ENCODE measurements at regions not wholly inside any gene's neighbourhood (a gene's known extent, or its start where the extent isn't known, plus 50 kb on each side); places are given as distances from the start of the nearest gene placed in this dataset.

DNA sequence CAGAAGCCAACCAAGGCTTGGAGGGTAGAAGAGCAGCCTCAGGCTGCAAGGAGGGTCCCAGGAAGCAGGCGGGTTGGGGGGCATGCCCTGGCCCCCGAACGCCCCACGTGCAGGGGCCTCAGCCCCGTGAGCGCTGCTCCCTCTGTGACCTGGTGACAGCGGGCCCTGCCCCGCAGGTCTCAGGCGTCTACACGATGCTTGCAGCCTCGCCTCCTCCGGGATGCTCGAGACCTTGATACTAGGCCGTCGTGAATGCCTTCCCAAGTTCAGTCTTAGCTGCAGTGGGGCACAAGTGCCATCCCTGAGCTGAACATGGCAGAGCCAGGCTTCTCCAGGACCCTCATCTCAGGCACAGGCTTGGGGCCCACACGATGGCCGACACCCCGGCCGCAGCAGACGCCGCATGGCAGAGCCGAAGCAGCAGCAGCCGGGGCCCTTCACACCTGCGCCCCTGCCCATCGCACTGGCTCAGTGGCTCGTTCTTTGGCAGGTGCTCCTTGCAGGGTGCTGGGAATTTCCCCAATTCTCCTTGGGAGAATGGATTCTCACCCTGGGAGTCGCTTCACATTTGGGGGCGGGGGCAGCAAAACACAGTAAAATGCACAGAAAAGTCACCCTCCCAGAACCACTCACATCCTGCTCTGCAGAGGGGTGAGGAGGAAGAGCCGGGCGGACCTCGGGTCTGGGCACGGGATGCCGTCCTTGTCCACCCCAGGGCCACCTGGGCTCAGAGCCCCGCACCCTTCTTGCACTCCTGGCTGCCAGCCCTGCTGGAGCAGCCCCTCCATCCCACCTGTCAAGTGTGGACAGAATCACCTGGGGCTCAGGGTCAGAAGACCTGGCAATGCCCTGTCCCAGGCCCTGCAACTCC lies 161.8 kb downstream of the DLL1 start:
- Mint-ChIP-seq H3K27me3 (ENCODE audit: low read depth in 2 of 2) (peaks cover 0 to 3% of the 10 kb centered on the region in 2 donors), H3K4me3 (no peak overlapping the region), H3K36me3 (no peaks in the 10 kb centered on the region), H3K27ac (no peak overlapping the region), H3K4me1 (peaks cover 0 to 4% of the 10 kb centered on the region in 2 donors), H3K9me3 (no peaks in the 10 kb centered on the region)
- WGBS (ENCODE audit: insufficient coverage): 92% methylated on average over 34 of the region's 34 CpGs
- H3K27ac ChIP-seq (ENCODE audit: low read length): no peak overlapping the region
- no peaks in the 10 kb centered on the region for H3K4me1 ChIP-seq (ENCODE audit: control insufficient read depth, insufficient read depth, low read length)
- H3K9me3 ChIP-seq (ENCODE audit: control insufficient read depth, insufficient read depth, low read length): no peaks in the 10 kb centered on the region
- H3K4me3 ChIP-seq (ENCODE audit: low read length): no peak overlapping the region
- ATAC-seq (no peak), DNase-seq (no peak)
- TF ChIP-seq, protein P1, sequence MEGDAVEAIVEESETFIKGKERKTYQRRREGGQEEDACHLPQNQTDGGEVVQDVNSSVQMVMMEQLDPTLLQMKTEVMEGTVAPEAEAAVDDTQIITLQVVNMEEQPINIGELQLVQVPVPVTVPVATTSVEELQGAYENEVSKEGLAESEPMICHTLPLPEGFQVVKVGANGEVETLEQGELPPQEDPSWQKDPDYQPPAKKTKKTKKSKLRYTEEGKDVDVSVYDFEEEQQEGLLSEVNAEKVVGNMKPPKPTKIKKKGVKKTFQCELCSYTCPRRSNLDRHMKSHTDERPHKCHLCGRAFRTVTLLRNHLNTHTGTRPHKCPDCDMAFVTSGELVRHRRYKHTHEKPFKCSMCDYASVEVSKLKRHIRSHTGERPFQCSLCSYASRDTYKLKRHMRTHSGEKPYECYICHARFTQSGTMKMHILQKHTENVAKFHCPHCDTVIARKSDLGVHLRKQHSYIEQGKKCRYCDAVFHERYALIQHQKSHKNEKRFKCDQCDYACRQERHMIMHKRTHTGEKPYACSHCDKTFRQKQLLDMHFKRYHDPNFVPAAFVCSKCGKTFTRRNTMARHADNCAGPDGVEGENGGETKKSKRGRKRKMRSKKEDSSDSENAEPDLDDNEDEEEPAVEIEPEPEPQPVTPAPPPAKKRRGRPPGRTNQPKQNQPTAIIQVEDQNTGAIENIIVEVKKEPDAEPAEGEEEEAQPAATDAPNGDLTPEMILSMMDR (IDR thresholded peaks at IDR 0.05): no peak
- H3K27me3 ChIP-seq (ENCODE audit: control insufficient read depth, insufficient read depth, low read length): no peaks in the 10 kb centered on the region
- intact Hi-C loops (cut with micrococcal nuclease): no loop called here
- H3K36me3 ChIP-seq (ENCODE audit: control insufficient read depth, insufficient read depth, low read length): no peaks in the 10 kb centered on the region

GRCh38 chr6:170128346-170128745 lies 162.5 kb downstream of the DLL1 start:
- Histone ChIP-seq H3K9me3 (ENCODE audit: control insufficient read depth, insufficient read depth, low read length) (no peaks in the 10 kb centered on the region), H3K36me3 (ENCODE audit: control insufficient read depth, insufficient read depth, low read length) (no peaks in the 10 kb centered on the region), H3K27ac (ENCODE audit: low read length) (no peak overlapping the region), H3K27me3 (ENCODE audit: control insufficient read depth, insufficient read depth, low read length) (no peaks in the 10 kb centered on the region), H3K4me1 (ENCODE audit: control insufficient read depth, insufficient read depth, low read length) (no peaks in the 10 kb centered on the region), H3K4me3 (ENCODE audit: low read length) (no peak overlapping the region)
- 95% methylated on average over 10 of the region's 10 CpGs for WGBS (ENCODE audit: insufficient coverage)
- intact Hi-C loops (cut with micrococcal nuclease): no loop called here
- H3K4me1 Mint-ChIP-seq: no peaks in the 10 kb centered on the region
- no peaks in the 10 kb centered on the region for H3K9me3 Mint-ChIP-seq
- ATAC-seq (no peak), DNase-seq (no peak)
- no peak overlapping the region for H3K4me3 Mint-ChIP-seq
- no peaks in the 10 kb centered on the region for H3K36me3 Mint-ChIP-seq
- H3K27me3 Mint-ChIP-seq (ENCODE audit: low read depth in 2 of 2): peaks cover 0 to 3% of the 10 kb centered on the region in 2 donors
- H3K27ac Mint-ChIP-seq: no peak overlapping the region
- TF ChIP-seq, protein P1 (IDR thresholded peaks at IDR 0.05): no peak

DNA sequence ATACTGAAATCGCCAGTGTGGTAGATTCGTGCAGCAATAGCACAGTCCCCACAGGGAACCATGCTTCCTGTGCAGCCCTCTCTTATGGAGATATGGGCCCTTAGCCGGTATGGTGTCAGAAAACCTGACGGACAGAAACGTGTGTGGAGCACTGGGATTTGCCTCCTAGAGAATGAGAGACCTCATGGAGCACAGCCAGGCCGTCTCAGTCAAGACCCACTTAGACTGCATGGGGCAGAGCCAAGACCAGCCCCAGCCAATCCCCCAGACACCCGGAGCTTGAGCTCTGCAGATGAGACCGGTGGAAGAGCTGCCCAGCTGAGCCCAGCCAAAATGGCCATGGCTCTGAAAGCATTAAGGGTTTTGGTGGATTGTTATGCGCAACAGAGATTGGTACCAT lies 163.7 kb downstream of the DLL1 start:
- Mint-ChIP-seq H3K27me3 (ENCODE audit: low read depth in 2 of 2) (peaks cover 0 to 3% of the 10 kb centered on the region in 2 donors), H3K9me3 (peaks cover 0 to 3% of the 10 kb centered on the region in 2 donors), H3K27ac (no peak overlapping the region), H3K36me3 (peaks cover 4% of the 10 kb centered on the region), H3K4me3 (no peak overlapping the region), H3K4me1 (peaks cover 0 to 5% of the 10 kb centered on the region in 2 donors)
- Histone ChIP-seq H3K9me3 (ENCODE audit: control insufficient read depth, insufficient read depth, low read length) (no peaks in the 10 kb centered on the region), H3K4me1 (ENCODE audit: control insufficient read depth, insufficient read depth, low read length) (no peaks in the 10 kb centered on the region), H3K36me3 (ENCODE audit: control insufficient read depth, insufficient read depth, low read length) (no peaks in the 10 kb centered on the region), H3K27me3 (ENCODE audit: control insufficient read depth, insufficient read depth, low read length) (no peaks in the 10 kb centered on the region), H3K27ac (ENCODE audit: low read length) (no peak overlapping the region), H3K4me3 (ENCODE audit: low read length) (no peak overlapping the region)
- TF ChIP-seq, protein P1 (IDR thresholded peaks at IDR 0.05): no peak
- ATAC-seq (no peak), DNase-seq (no peak)
- 82% methylated on average over 8 of the region's 9 CpGs for whole genome bisulfite sequencing (ENCODE audit: insufficient coverage)
- intact Hi-C loops (cut with micrococcal nuclease): no loop called here

Data from natural killer cell (primary cell).